A673 (cell line): ENCODE measurements at regions not wholly inside any gene's neighbourhood (a gene's known extent, or its start where the extent isn't known, plus 50 kb on each side); places are given as distances from the start of the nearest gene placed in this dataset.

Experiments
- BruUV-seq: library from RNA; stranded (reverse); fragments of 400-500 nt; replicated peaks from 2 replicates; lab custom pipeline; 2021; lab: Mats Ljungman, UMichigan
- CTCF ChIA-PET: fragments of 300-600 bp; sonication (Branson Sonifier 250); formaldehyde crosslinking; loops from one replicate; lab custom pipeline; 2022; ENCODE audit warnings: antibody characterized with exemption; lab: Charles Lee
- POLR2A ChIA-PET: fragments of 300-600 bp; sonication (Branson Sonifier 250); formaldehyde crosslinking; loops from one replicate; lab custom pipeline; 2022; ENCODE audit warnings: antibody characterized with exemption; ENCODE audit not compliant: low non-redundant PET; lab: Charles Lee
- DNase-seq: peaks from one replicate; pipeline ENCODE4 v3.0.0-alpha.2; 2015; ENCODE audit warnings: low spot score
- H3K27ac ChIP-seq: fragments of 200-600 bp; sonication (generic); 2 replicates; pipeline ENCODE4 v1.5.1; 2016; ENCODE audit warnings: mixed run types, low read depth, mild to moderate bottlenecking, mixed read lengths, antibody characterized with exemption, low read length; ENCODE audit not compliant: poor library complexity, severe bottlenecking
- H3K27me3 ChIP-seq: fragments of 200-600 bp; sonication (generic); replicated peaks from 2 replicates; pipeline ENCODE4 v1.6.1; 2017; ENCODE audit warnings: mixed run types, low read depth, mild to moderate bottlenecking, mixed read lengths, antibody characterized with exemption, low read length; ENCODE audit not compliant: insufficient read depth, poor library complexity
- H3K36me3 ChIP-seq: fragments of 200-600 bp; sonication (generic); 2 replicates; pipeline ENCODE4 v1.6.1; 2016; ENCODE audit warnings: mixed run types, mild to moderate bottlenecking, mixed read lengths, antibody characterized with exemption, low read length; ENCODE audit not compliant: insufficient read depth, poor library complexity, severe bottlenecking
- H3K4me1 ChIP-seq: fragments of 200-600 bp; sonication (generic); 2 replicates; pipeline ENCODE4 v1.6.1; 2017; ENCODE audit warnings: mixed run types, mild to moderate bottlenecking, mixed read lengths, antibody characterized with exemption, low read length; ENCODE audit not compliant: insufficient read depth, poor library complexity, severe bottlenecking
- H3K4me3 ChIP-seq: fragments of 200-600 bp; sonication (generic); 2 replicates; pipeline ENCODE4 v1.5.1; 2016; ENCODE audit warnings: low read depth, mixed run types, mild to moderate bottlenecking, mixed read lengths, low read length; ENCODE audit not compliant: poor library complexity, severe bottlenecking
- H3K9me3 ChIP-seq: fragments of 200-600 bp; sonication (generic); 2 replicates; pipeline ENCODE4 v1.6.1; 2016; ENCODE audit warnings: mixed run types, low read depth, mild to moderate bottlenecking, mixed read lengths, antibody characterized with exemption, low read length; ENCODE audit not compliant: poor library complexity, severe bottlenecking
- CTCF ChIP-seq: fragments of 300-800, 200-600 bp; sonication (generic); conservative IDR thresholded peaks from 2 replicates; pipeline ENCODE4 v1.5.1; 2017; ENCODE audit warnings: low read depth, mild to moderate bottlenecking, antibody characterized with exemption, low read length, moderate library complexity, mixed read lengths
- EZH2 ChIP-seq: fragments of 200-600 bp; sonication (generic); IDR thresholded peaks from 2 replicates; pipeline ENCODE4 v1.6.1; 2017; ENCODE audit warnings: borderline replicate concordance, low read depth, mild to moderate bottlenecking, mixed read lengths, antibody characterized with exemption, low read length; ENCODE audit not compliant: poor library complexity, severe bottlenecking
- intact Hi-C: fragments of 100-400 bp; cut with micrococcal nuclease; formaldehyde crosslinking; loops from one replicate; pipeline ENCODE4 v1.10.0; 2022; ENCODE audit not compliant: unreplicated experiment

GRCh38 chr4:57866468-57867171, 756.4 kb upstream of the IGFBP7 start:
- DNase-seq, result no peak

GRCh38 chr4:57865264-57865663, 755.1 kb upstream of the IGFBP7 start:
- no TSS peak for BruUV-seq
- Histone ChIP-seq H3K27ac (no peak overlapping the region), H3K27me3 (no peaks in the 10 kb centered on the region), H3K36me3 (no peaks in the 10 kb centered on the region), H3K4me1 (no peaks in the 10 kb centered on the region), H3K9me3 (no peaks in the 10 kb centered on the region), H3K4me3 (no peak overlapping the region)
- DNase-seq, result no peak
- POLR2A ChIA-PET, result no interaction called here
- TF ChIP-seq CTCF (no peak), EZH2 (no peak)
- intact Hi-C loops, result no loop called here
- CTCF ChIA-PET, result no interaction called here

More at GRCh38 chr4:57866468-57867171, 756.4 kb upstream of the IGFBP7 start:
- TF ChIP-seq CTCF (no peak), EZH2 (no peak)
- intact Hi-C loops, result no loop called here
- BruUV-seq, result no TSS peak
- no peaks in the 10 kb centered on the region for H3K36me3 ChIP-seq
- H3K9me3 ChIP-seq, result no peaks in the 10 kb centered on the region
- ChIA-PET CTCF (no interaction called here), POLR2A (no interaction called here)
- no peaks in the 10 kb centered on the region for H3K4me1 ChIP-seq
- no peaks in the 10 kb centered on the region for H3K27me3 ChIP-seq
- no peak overlapping the region for H3K4me3 ChIP-seq
- no peak overlapping the region for H3K27ac ChIP-seq

GRCh38 chr4:57854748-57855147, 744.6 kb upstream of the IGFBP7 start:
- intact Hi-C loops, result no loop called here
- H3K4me1 ChIP-seq, result no peaks in the 10 kb centered on the region
- ChIA-PET CTCF (no interaction called here), POLR2A (no interaction called here)
- no peak overlapping the region for H3K27ac ChIP-seq
- no peak overlapping the region for H3K4me3 ChIP-seq
- no peaks in the 10 kb centered on the region for H3K27me3 ChIP-seq
- TF ChIP-seq EZH2, result no peak
- TF ChIP-seq CTCF, result no peak
- no peak for DNase-seq
- H3K9me3 ChIP-seq, result no peaks in the 10 kb centered on the region
- H3K36me3 ChIP-seq, result no peaks in the 10 kb centered on the region
- BruUV-seq, result no TSS peak
